ENCODE measurements at regions not wholly inside any gene's neighbourhood (a gene's known extent, or its start where the extent isn't known, plus 50 kb on each side); places are given as distances from the start of the nearest gene placed in this dataset.

- TF ChIP-seq CTCF (IDR thresholded peaks at IDR 0.05 in 2 of 3, conservative IDR thresholded peaks at IDR 0.05 in 1 of 3; ENCODE audit: control insufficient read depth in 2 of 3, extremely low read depth in 1 of 3, insufficient read depth in 1 of 3, low read depth in 3 of 3, low read length in 3 of 3) (no peak), POLR2A (IDR thresholded peaks at IDR 0.05; ENCODE audit: low read depth, low read length) (no peak), SRF (IDR thresholded peaks at IDR 0.05; ENCODE audit: low read depth in 2 of 2, low read length in 2 of 2) (no peak), MYB (IDR thresholded peaks at IDR 0.05; ENCODE audit: borderline replicate concordance, low read depth, low read length) (no peak), IRF4 (IDR thresholded peaks at IDR 0.05; ENCODE audit: low read depth, low read length) (no peak), CHD1 (IDR thresholded peaks at IDR 0.05; ENCODE audit: low read depth, low read length) (no peak)
Observed at GRCh38 chr18:40926679-40927078, 1028.4 kb upstream of the PIK3C3 start.

All from GM12878 (cell line).